A673 (cell line): ENCODE measurements at regions not wholly inside any gene's neighbourhood (a gene's known extent, or its start where the extent isn't known, plus 50 kb on each side); places are given as distances from the start of the nearest gene placed in this dataset.

Experiments used
- BruUV-seq: library from RNA; stranded (reverse); fragments of 400-500 nt; replicated peaks from 2 replicates; lab custom pipeline; 2021; lab: Mats Ljungman, UMichigan
- CTCF ChIA-PET: fragments of 300-600 bp; sonication (Branson Sonifier 250); formaldehyde crosslinking; loops from one replicate; lab custom pipeline; 2022; ENCODE audit warnings: antibody characterized with exemption; lab: Charles Lee
- POLR2A ChIA-PET: fragments of 300-600 bp; sonication (Branson Sonifier 250); formaldehyde crosslinking; loops from one replicate; lab custom pipeline; 2022; ENCODE audit warnings: antibody characterized with exemption; ENCODE audit not compliant: low non-redundant PET; lab: Charles Lee
- DNase-seq: peaks from one replicate; pipeline ENCODE4 v3.0.0-alpha.2; 2015; ENCODE audit warnings: low spot score
- H3K27ac ChIP-seq: fragments of 200-600 bp; sonication (generic); 2 replicates; pipeline ENCODE4 v1.5.1; 2016; ENCODE audit warnings: mixed run types, low read depth, mild to moderate bottlenecking, mixed read lengths, antibody characterized with exemption, low read length; ENCODE audit not compliant: poor library complexity, severe bottlenecking
- H3K27me3 ChIP-seq: fragments of 200-600 bp; sonication (generic); replicated peaks from 2 replicates; pipeline ENCODE4 v1.6.1; 2017; ENCODE audit warnings: mixed run types, low read depth, mild to moderate bottlenecking, mixed read lengths, antibody characterized with exemption, low read length; ENCODE audit not compliant: insufficient read depth, poor library complexity
- H3K36me3 ChIP-seq: fragments of 200-600 bp; sonication (generic); 2 replicates; pipeline ENCODE4 v1.6.1; 2016; ENCODE audit warnings: mixed run types, mild to moderate bottlenecking, mixed read lengths, antibody characterized with exemption, low read length; ENCODE audit not compliant: insufficient read depth, poor library complexity, severe bottlenecking
- H3K4me1 ChIP-seq: fragments of 200-600 bp; sonication (generic); 2 replicates; pipeline ENCODE4 v1.6.1; 2017; ENCODE audit warnings: mixed run types, mild to moderate bottlenecking, mixed read lengths, antibody characterized with exemption, low read length; ENCODE audit not compliant: insufficient read depth, poor library complexity, severe bottlenecking
- H3K4me3 ChIP-seq: fragments of 200-600 bp; sonication (generic); 2 replicates; pipeline ENCODE4 v1.5.1; 2016; ENCODE audit warnings: low read depth, mixed run types, mild to moderate bottlenecking, mixed read lengths, low read length; ENCODE audit not compliant: poor library complexity, severe bottlenecking
- H3K9me3 ChIP-seq: fragments of 200-600 bp; sonication (generic); 2 replicates; pipeline ENCODE4 v1.6.1; 2016; ENCODE audit warnings: mixed run types, low read depth, mild to moderate bottlenecking, mixed read lengths, antibody characterized with exemption, low read length; ENCODE audit not compliant: poor library complexity, severe bottlenecking
- CTCF ChIP-seq: fragments of 300-800, 200-600 bp; sonication (generic); conservative IDR thresholded peaks from 2 replicates; pipeline ENCODE4 v1.5.1; 2017; ENCODE audit warnings: low read depth, mild to moderate bottlenecking, antibody characterized with exemption, low read length, moderate library complexity, mixed read lengths
- EZH2 ChIP-seq: fragments of 200-600 bp; sonication (generic); IDR thresholded peaks from 2 replicates; pipeline ENCODE4 v1.6.1; 2017; ENCODE audit warnings: borderline replicate concordance, low read depth, mild to moderate bottlenecking, mixed read lengths, antibody characterized with exemption, low read length; ENCODE audit not compliant: poor library complexity, severe bottlenecking
- intact Hi-C: fragments of 100-400 bp; cut with micrococcal nuclease; formaldehyde crosslinking; loops from one replicate; pipeline ENCODE4 v1.10.0; 2022; ENCODE audit not compliant: unreplicated experiment

- no TSS peak for BruUV-seq
- intact Hi-C loops: loop anchor here (5.0 kb wide), 1 partner anchor 1517 kb away; no protein-coding TSS in a partner anchor
- CTCF ChIA-PET: no interaction called here
- POLR2A ChIA-PET: no interaction called here
- DNase-seq: peak; percentile 42
- no peaks in the 10 kb centered on the region for H3K9me3 ChIP-seq
- H3K4me3 ChIP-seq: no peak overlapping the region
- H3K4me1 ChIP-seq: no peaks in the 10 kb centered on the region
- H3K27ac ChIP-seq: no peak overlapping the region
- TF ChIP-seq CTCF: peak; percentile 60
- no peak for TF ChIP-seq EZH2
- no peaks in the 10 kb centered on the region for H3K36me3 ChIP-seq
- H3K27me3 ChIP-seq: peaks cover 23% of the 10 kb centered on the region
Observed at GRCh38 chr4:189124149-189124758, 816.4 kb upstream of the FRG1 start.

GRCh38 chr4:189124791-189125190 is 815.9 kb upstream of the FRG1 start:
- H3K9me3 ChIP-seq: no peaks in the 10 kb centered on the region
- ChIA-PET POLR2A (no interaction called here), CTCF (interaction anchor here (0.6 kb wide), 1 partner anchor 139 kb away, joined by 10 read pairs; no protein-coding TSS in a partner anchor)
- intact Hi-C loops: loop anchor here (5.0 kb wide), 1 partner anchor 1517 kb away; no protein-coding TSS in a partner anchor
- BruUV-seq: no TSS peak
- H3K4me1 ChIP-seq: no peaks in the 10 kb centered on the region
- TF ChIP-seq EZH2: no peak
- TF ChIP-seq CTCF: no peak
- no peak overlapping the region for H3K27ac ChIP-seq
- no peak overlapping the region for H3K4me3 ChIP-seq
- H3K36me3 ChIP-seq: no peaks in the 10 kb centered on the region
- peaks cover 20% of the 10 kb centered on the region for H3K27me3 ChIP-seq
- no peak for DNase-seq

- Histone ChIP-seq H3K27ac (no peak overlapping the region), H3K4me3 (no peak overlapping the region), H3K27me3 (peaks cover 18% of the 10 kb centered on the region), H3K36me3 (no peaks in the 10 kb centered on the region), H3K4me1 (no peaks in the 10 kb centered on the region), H3K9me3 (no peaks in the 10 kb centered on the region)
- no peak for TF ChIP-seq CTCF
- TF ChIP-seq EZH2: no peak
- DNase-seq: no peak
- intact Hi-C loops: no loop called here
- POLR2A ChIA-PET: no interaction called here
- CTCF ChIA-PET: no interaction called here
- BruUV-seq: no TSS peak
Observed at GRCh38 chr4:189126040-189126439, 814.6 kb upstream of the FRG1 start.
